GM18907 (cell line): ENCODE measurements at regions not wholly inside any gene's neighbourhood (a gene's known extent, or its start where the extent isn't known, plus 50 kb on each side); places are given as distances from the start of the nearest gene placed in this dataset.

Experiments
- ATAC-seq: cut with Tn5 transposase; IDR thresholded peaks from one replicate; pipeline ENCODE4 v1.9.1; 2021; ENCODE audit warnings: mild to moderate bottlenecking, moderate library complexity; ENCODE audit not compliant: unreplicated experiment

- no peak for ATAC-seq
These were observed 55.8 kb upstream of the TAGAP start for GRCh38 chr6:159100395-159101182.

GRCh38 chr6:159099961-159100360 lies 55.2 kb upstream of the TAGAP start:
- no peak for ATAC-seq

DNA sequence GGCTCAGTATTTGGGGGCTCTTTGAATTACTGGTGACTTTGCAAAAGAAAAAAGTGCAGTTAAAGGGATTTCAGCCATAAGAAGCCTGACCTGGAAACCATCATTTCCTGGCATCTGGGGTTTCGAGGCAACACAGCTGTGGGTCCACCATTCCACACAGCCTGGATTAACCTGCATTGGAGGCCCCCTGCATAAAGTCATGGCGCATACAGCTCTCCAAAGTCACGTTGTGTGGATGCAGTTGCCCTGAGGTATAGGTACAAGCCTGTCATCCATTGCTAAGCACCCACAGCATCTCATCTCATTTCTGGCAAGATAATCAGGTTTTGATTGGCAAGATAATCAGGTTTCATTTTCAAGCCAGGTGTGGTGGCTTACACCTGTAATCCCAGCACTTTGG lies 54.5 kb upstream of the TAGAP start:
- no peak for ATAC-seq

- ATAC-seq: peak; percentile 50
These were observed 53.9 kb upstream of the TAGAP start for GRCh38 chr6:159098636-159099106.

DNA sequence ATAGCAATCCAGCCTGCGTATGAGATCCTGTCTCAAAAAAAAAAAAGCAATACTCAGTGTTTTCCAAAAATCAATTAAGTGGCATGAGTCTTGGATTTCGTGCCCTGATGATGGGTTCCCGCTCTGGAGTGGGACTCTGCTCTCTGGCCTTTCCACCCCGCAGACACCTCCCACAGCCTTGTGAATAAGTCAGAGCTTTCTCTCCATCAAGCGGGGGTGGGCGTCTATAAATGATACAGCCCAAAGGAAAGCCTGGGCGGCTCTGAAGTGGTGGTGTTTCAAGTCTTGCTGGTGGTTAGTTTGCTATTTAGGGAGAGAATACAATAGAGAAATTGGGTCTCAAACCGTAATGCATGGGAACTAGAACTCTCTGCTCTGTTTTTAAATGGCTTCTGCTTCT lies 52.5 kb upstream of the TAGAP start:
- ATAC-seq: no peak

- no peak for ATAC-seq
These were observed 50.8 kb upstream of the TAGAP start for GRCh38 chr6:159095616-159096015.

DNA sequence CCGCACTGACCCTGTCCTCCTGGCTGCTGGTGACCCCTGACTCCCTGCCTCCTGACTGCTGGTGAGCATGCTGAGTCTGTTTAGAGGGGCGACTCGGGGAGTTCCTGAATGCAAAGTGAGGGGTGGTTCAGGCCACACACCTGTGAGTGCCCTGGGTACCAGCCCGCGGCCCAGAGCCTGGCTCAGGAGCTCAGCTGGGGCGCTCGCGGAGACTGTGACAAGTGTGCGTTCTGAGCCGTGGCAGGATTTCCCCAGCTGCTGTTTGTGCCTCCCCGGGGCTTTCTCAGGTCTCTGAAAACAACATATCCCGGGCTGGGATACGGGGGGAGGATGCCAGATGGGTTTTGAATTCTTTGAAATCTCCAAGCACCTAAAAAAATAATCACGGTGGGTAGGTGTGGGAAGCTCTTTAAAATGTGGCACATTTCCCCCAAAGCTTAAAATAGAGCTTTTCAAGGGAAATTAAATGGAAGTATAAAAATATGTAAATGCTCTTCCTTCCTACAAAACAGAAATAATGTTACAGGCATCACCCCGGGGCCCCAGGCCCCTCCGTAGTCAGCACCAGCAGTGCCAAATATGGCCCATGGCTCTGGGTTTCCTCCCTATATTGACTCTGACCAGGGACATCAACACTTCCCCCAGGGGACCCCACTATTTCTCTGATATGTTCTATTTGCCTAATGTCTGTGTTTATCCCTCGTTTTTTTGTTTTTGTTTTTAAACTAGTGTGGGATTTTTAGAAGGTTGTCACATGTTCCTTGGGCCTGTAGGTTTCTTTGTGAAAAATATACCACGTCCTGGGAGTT lies 49.9 kb upstream of the TAGAP start:
- peak; percentile 74 for ATAC-seq
